Adrenal gland (tissue), 5 donors: ENCODE measurements at regions not wholly inside any gene's neighbourhood (a gene's known extent, or its start where the extent isn't known, plus 50 kb on each side); places are given as distances from the start of the nearest gene placed in this dataset.

Experiments used
- POLR2A ChIP-seq, 2 donors: fragments of 450-650 bp; IDR thresholded peaks; one replicate each; pipeline ENCODE4 v1.6.1; 2017; ENCODE audit warnings: antibody characterized with exemption in 2 of 2, mild to moderate bottlenecking in 2 of 2, moderate library complexity in 1 of 2
- TF ChIP-seq, protein P1 (sequence below), 6 experiments: fragments of 450-650 bp in 4 of 6; fragments of 200-600 bp in 2 of 6; sonication (generic) in 1 of 6; IDR thresholded peaks; 1 replicate in 5 of 6; 2 replicates in 1 of 6; pipeline versions ENCODE4 v1.5.1 to v1.8.0; 2016 to 2021; ENCODE audit warnings: antibody characterized with exemption in 6 of 6, mild to moderate bottlenecking in 2 of 6, moderate library complexity in 1 of 6
- donor health status: DM: no; HTN: no; CAD: no.

DNA sequence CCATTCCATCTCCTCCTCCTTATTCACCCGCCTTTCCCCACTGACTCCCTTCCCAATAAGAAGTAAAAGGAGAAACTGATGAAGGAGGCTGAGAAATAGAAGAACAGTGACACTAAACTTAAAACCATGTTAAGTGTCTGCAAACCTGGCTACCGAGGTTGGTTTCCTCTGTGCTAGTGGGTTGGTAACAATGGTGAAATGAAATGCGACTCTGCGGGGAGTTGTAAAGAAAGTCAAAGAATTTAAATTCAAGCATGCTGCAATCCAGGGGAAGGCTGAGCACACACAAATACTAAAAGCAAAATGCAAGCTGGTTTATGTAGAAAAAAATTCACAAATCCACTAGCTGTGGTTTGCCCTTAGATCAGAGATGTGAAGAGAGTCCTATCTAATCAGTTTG is 155.2 kb upstream of the PDE10A start:
- TF ChIP-seq, protein P1, sequence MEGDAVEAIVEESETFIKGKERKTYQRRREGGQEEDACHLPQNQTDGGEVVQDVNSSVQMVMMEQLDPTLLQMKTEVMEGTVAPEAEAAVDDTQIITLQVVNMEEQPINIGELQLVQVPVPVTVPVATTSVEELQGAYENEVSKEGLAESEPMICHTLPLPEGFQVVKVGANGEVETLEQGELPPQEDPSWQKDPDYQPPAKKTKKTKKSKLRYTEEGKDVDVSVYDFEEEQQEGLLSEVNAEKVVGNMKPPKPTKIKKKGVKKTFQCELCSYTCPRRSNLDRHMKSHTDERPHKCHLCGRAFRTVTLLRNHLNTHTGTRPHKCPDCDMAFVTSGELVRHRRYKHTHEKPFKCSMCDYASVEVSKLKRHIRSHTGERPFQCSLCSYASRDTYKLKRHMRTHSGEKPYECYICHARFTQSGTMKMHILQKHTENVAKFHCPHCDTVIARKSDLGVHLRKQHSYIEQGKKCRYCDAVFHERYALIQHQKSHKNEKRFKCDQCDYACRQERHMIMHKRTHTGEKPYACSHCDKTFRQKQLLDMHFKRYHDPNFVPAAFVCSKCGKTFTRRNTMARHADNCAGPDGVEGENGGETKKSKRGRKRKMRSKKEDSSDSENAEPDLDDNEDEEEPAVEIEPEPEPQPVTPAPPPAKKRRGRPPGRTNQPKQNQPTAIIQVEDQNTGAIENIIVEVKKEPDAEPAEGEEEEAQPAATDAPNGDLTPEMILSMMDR (IDR thresholded peaks at IDR 0.05) = no peak
- no peak for TF ChIP-seq POLR2A (IDR thresholded peaks at IDR 0.05)
